IPS DF 6.9 (cell line): ENCODE measurements at regions not wholly inside any gene's neighbourhood (a gene's known extent, or its start where the extent isn't known, plus 50 kb on each side); places are given as distances from the start of the nearest gene placed in this dataset.

Experiments used
- DNase-seq: peaks from one replicate; pipeline ENCODE4 v3.0.0-alpha.2; 2013; ENCODE audit warnings: low read depth, low spot score
- H3K27ac ChIP-seq: one replicate; pipeline ENCODE4 v1.5.1; 2013; ENCODE audit warnings: low read length, control low read depth
- H3K27me3 ChIP-seq: 2 replicates; pipeline ENCODE4 v1.6.1; 2013; ENCODE audit warnings: mild to moderate bottlenecking, low read length; ENCODE audit not compliant: control insufficient read depth, insufficient read depth
- H3K36me3 ChIP-seq: 2 replicates; pipeline ENCODE4 v1.6.1; 2013; ENCODE audit warnings: low read length; ENCODE audit not compliant: control insufficient read depth, insufficient read depth
- H3K4me1 ChIP-seq: 2 replicates; pipeline ENCODE4 v1.6.1; 2013; ENCODE audit warnings: low read length; ENCODE audit not compliant: control insufficient read depth, insufficient read depth
- H3K4me3 ChIP-seq: 2 replicates; pipeline ENCODE4 v1.5.1; 2013; ENCODE audit warnings: mild to moderate bottlenecking, low read length
- H3K9me3 ChIP-seq: 2 replicates; pipeline ENCODE4 v1.6.1; 2013; ENCODE audit warnings: low read length, inconsistent platforms; ENCODE audit not compliant: control insufficient read depth, insufficient read depth
- WGBS: extraction: QIAGEN DNeasy Blood & Tissue Kit; methylation state at CpG from one replicate; pipeline ENCODE4 v1.1.7; 2013; ENCODE audit warnings: mixed read lengths, missing lambda C conversion rate; ENCODE audit not compliant: insufficient read length, insufficient coverage; 5-methylcytosine and 5-hydroxymethylcytosine counted together

DNA sequence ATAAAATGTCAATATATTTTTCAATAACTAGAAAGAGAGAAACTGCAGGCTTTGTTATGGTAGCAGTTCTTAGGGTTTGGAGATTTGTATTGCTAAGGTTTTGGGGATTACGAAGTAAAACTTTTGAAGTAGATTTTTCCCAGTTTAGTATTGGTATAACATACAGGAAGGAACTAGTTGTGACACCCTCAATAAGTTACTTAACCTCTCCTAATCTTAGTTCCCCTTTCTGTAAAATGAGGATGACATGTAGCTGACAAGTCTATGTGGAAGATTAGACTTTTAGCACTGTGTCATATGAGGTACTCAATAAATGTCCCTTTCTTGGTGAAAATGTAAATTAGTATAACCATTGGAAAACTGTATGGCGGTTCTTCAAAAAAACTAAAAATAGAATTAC lies 73.4 kb upstream of the ATG10 start:
- H3K27me3 ChIP-seq: no peaks in the 10 kb centered on the region
- no peaks in the 10 kb centered on the region for H3K36me3 ChIP-seq
- no peak overlapping the region for H3K4me3 ChIP-seq
- no peak overlapping the region for H3K27ac ChIP-seq
- DNase-seq: no peak
- no peaks in the 10 kb centered on the region for H3K9me3 ChIP-seq
- WGBS: no CpG with 5 or more reads among the region's 2 CpGs
- no peaks in the 10 kb centered on the region for H3K4me1 ChIP-seq

GRCh38 chr5:81896764-81897163 lies 75.1 kb upstream of the ATG10 start:
- Histone ChIP-seq H3K9me3 (no peaks in the 10 kb centered on the region), H3K27me3 (no peaks in the 10 kb centered on the region), H3K36me3 (no peaks in the 10 kb centered on the region), H3K4me3 (no peak overlapping the region), H3K4me1 (no peaks in the 10 kb centered on the region), H3K27ac (no peak overlapping the region)
- no peak for DNase-seq
- no CpG with 5 or more reads among the region's 1 CpG for WGBS

DNA sequence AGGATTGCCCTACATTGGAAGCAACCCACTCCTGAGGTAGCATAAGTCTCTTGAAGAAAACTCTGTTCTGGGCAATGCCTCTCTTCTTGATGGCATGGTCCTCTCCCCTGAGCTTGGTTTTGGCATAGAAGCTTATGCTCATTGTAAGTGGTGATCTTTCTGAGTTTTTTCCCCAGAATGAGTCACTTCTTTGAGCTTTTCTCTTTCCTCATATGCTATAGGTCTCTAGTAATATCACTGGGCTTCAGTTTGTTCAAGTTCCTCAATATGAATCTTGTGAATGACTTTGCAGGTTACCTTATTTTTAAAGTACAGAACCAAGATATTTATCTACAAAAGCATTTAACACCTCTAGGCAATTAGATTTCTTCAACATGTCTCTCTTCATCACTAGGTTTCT lies 76.5 kb upstream of the ATG10 start:
- H3K4me1 ChIP-seq: no peaks in the 10 kb centered on the region
- no peaks in the 10 kb centered on the region for H3K36me3 ChIP-seq

DNA sequence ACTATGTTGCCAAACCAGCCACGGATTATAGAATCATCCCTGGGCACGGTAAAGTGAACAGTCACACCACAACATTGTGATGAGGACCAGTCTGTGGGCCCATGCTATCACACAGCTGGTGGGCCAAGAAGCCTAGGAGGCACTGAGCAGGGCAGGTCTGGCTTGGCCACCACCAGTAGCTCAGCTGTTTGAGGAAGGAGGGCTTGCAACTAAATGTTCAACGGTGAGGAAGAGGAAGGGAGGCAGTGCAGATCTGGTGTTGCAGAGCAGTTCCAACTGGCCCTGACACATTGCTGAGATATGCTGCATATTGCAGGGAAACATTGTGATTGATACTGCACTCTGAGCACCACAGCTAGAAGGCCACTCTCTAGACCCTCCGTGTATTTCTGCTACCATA lies 77.9 kb upstream of the ATG10 start:
- Histone ChIP-seq H3K27me3 (no peaks in the 10 kb centered on the region), H3K4me3 (no peak overlapping the region), H3K27ac (no peak overlapping the region), H3K36me3 (no peaks in the 10 kb centered on the region), H3K9me3 (no peaks in the 10 kb centered on the region), H3K4me1 (no peaks in the 10 kb centered on the region)
- no CpG with 5 or more reads among the region's 4 CpGs for WGBS
- DNase-seq: no peak

More for the DNA sequence above, 76.5 kb upstream of the ATG10 start:
- Histone ChIP-seq H3K27ac (no peak overlapping the region), H3K9me3 (no peaks in the 10 kb centered on the region), H3K27me3 (no peaks in the 10 kb centered on the region), H3K4me3 (no peak overlapping the region)
- no peak for DNase-seq

- H3K27me3 ChIP-seq: no peaks in the 10 kb centered on the region
- H3K9me3 ChIP-seq: no peaks in the 10 kb centered on the region
- no CpG with 5 or more reads among the region's 3 CpGs for WGBS
- no peaks in the 10 kb centered on the region for H3K4me1 ChIP-seq
- no peaks in the 10 kb centered on the region for H3K36me3 ChIP-seq
- DNase-seq: no peak
- no peak overlapping the region for H3K4me3 ChIP-seq
- H3K27ac ChIP-seq: no peak overlapping the region
Observed at GRCh38 chr5:81884871-81885270, 87.0 kb upstream of the ATG10 start.

GRCh38 chr5:81883371-81883770 lies 88.5 kb upstream of the ATG10 start:
- Histone ChIP-seq H3K9me3 (no peaks in the 10 kb centered on the region), H3K27ac (no peak overlapping the region), H3K27me3 (no peaks in the 10 kb centered on the region), H3K4me3 (no peak overlapping the region), H3K36me3 (no peaks in the 10 kb centered on the region), H3K4me1 (no peaks in the 10 kb centered on the region)
- no peak for DNase-seq
- no CpG with 5 or more reads among the region's 5 CpGs for WGBS

GRCh38 chr5:81881595-81881994 lies 90.2 kb upstream of the ATG10 start:
- no peak for DNase-seq
- no peak overlapping the region for H3K4me3 ChIP-seq
- no peaks in the 10 kb centered on the region for H3K4me1 ChIP-seq
- H3K9me3 ChIP-seq: no peaks in the 10 kb centered on the region
- H3K27me3 ChIP-seq: no peaks in the 10 kb centered on the region
- no CpG with 5 or more reads among the region's 2 CpGs for WGBS
- no peaks in the 10 kb centered on the region for H3K36me3 ChIP-seq
- H3K27ac ChIP-seq: no peak overlapping the region

DNA sequence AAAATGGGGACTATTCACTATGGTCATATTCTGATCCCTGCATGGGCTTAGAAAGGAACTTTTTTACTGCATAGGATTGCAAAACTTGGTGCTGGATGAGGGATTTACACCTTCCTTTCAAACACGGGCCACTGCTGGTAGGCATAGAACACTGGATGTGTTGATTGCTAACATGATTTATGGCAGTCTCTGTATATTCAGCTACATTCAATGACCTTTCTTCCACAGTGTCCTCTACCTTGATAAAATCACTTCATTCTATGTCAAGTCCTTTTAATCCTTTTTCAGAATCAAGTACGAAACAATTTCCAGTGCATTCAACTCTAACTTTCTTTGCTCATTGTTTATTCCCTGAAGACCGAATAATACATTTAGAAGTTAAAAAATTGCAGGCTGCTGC lies 91.9 kb upstream of the ATG10 start:
- no peaks in the 10 kb centered on the region for H3K9me3 ChIP-seq
- no CpG with 5 or more reads among the region's 3 CpGs for WGBS

GRCh38 chr5:81878333-81878732 lies 93.5 kb upstream of the ATG10 start:
- Histone ChIP-seq H3K4me3 (no peak overlapping the region), H3K27ac (no peak overlapping the region), H3K36me3 (no peaks in the 10 kb centered on the region), H3K9me3 (no peaks in the 10 kb centered on the region), H3K4me1 (no peaks in the 10 kb centered on the region), H3K27me3 (no peaks in the 10 kb centered on the region)
- no peak for DNase-seq

More for the DNA sequence above, 91.9 kb upstream of the ATG10 start:
- H3K4me3 ChIP-seq: no peak overlapping the region
- no peaks in the 10 kb centered on the region for H3K27me3 ChIP-seq
- no peak for DNase-seq
- H3K36me3 ChIP-seq: no peaks in the 10 kb centered on the region
- H3K27ac ChIP-seq: no peak overlapping the region
- H3K4me1 ChIP-seq: no peaks in the 10 kb centered on the region

DNA sequence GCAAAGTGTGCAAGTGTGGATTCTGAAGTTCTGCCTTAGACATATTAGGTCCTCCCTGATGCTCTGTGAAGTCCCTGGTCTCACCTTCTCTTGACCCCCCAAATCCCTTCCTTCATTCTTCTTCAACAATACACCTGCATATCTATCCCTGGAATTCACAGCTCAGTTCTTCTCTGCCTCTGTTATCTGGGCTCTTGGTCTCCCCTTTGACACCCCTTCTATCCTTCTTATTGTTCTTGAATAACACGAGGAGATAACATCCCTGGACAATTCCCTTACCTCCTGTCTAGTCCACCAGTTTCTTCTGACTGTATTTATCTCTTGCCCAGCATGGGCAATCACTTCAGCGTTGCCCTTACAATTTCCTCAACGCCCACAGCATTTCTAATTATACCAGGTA lies 104.8 kb upstream of the ATG10 start:
- Histone ChIP-seq H3K27ac (no peak overlapping the region), H3K4me3 (no peak overlapping the region), H3K9me3 (no peaks in the 10 kb centered on the region), H3K36me3 (no peaks in the 10 kb centered on the region), H3K27me3 (no peaks in the 10 kb centered on the region), H3K4me1 (no peaks in the 10 kb centered on the region)
- no peak for DNase-seq
- no CpG with 5 or more reads among the region's 3 CpGs for WGBS

GRCh38 chr5:81860778-81861177 lies 109.9 kb upstream of the SSBP2 start:
- WGBS: no CpG with 5 or more reads among the region's 1 CpG
- no peak overlapping the region for H3K27ac ChIP-seq
- no peak for DNase-seq

More at GRCh38 chr5:81860778-81861177, 109.9 kb upstream of the SSBP2 start:
- Histone ChIP-seq H3K4me3 (no peak overlapping the region), H3K27me3 (no peaks in the 10 kb centered on the region), H3K9me3 (no peaks in the 10 kb centered on the region), H3K4me1 (peaks cover 3% of the 10 kb centered on the region; the same call in 1 of the 2 replicates), H3K36me3 (no peaks in the 10 kb centered on the region)
